GM13976 (cell line): ENCODE measurements at regions not wholly inside any gene's neighbourhood (a gene's known extent, or its start where the extent isn't known, plus 50 kb on each side); places are given as distances from the start of the nearest gene placed in this dataset.

ENCODE experiments used
- DNase-seq: peaks from one replicate; pipeline ENCODE4 v3.0.0; 2012; ENCODE audit warnings: low spot score
- in situ Hi-C: fragments of 300-500 bp; cut with MboI; formaldehyde crosslinking; loops from one replicate; pipeline ENCODE4 v1.12.0; 2022; ENCODE audit warnings: low sequenced_read_pairs, mixed read lengths, inconsistent platforms; ENCODE audit not compliant: unreplicated experiment
- TF ChIP-seq, protein P1 (sequence below): IDR thresholded peaks from 2 replicates; pipeline ENCODE4 v1.5.1; 2012; ENCODE audit warnings: borderline replicate concordance, mild to moderate bottlenecking; ENCODE audit not compliant: insufficient read depth; ENCODE audit errors: extremely low read depth, missing control alignments, control extremely low read depth

DNA sequence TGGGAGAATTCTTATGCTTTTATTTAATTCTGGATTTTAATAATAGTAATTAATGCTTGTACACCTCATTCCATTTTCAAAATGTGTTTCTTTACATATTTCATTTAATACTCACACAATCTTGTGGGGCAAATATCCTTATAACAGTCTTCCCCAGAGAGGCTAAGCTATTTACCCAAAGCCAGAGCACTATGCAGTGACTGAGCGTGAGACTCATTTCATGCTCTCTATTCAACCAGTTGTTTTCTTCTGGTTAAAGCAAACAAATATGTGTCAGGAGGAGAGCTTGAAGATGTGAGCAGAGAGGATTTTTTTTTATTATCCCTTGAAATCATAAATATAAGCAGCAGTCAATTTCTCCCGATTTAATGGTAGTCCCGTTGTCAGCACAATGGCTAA lies 548.3 kb upstream of the TBL1XR1 start:
- TF ChIP-seq, protein P1, sequence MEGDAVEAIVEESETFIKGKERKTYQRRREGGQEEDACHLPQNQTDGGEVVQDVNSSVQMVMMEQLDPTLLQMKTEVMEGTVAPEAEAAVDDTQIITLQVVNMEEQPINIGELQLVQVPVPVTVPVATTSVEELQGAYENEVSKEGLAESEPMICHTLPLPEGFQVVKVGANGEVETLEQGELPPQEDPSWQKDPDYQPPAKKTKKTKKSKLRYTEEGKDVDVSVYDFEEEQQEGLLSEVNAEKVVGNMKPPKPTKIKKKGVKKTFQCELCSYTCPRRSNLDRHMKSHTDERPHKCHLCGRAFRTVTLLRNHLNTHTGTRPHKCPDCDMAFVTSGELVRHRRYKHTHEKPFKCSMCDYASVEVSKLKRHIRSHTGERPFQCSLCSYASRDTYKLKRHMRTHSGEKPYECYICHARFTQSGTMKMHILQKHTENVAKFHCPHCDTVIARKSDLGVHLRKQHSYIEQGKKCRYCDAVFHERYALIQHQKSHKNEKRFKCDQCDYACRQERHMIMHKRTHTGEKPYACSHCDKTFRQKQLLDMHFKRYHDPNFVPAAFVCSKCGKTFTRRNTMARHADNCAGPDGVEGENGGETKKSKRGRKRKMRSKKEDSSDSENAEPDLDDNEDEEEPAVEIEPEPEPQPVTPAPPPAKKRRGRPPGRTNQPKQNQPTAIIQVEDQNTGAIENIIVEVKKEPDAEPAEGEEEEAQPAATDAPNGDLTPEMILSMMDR: no peak

DNA sequence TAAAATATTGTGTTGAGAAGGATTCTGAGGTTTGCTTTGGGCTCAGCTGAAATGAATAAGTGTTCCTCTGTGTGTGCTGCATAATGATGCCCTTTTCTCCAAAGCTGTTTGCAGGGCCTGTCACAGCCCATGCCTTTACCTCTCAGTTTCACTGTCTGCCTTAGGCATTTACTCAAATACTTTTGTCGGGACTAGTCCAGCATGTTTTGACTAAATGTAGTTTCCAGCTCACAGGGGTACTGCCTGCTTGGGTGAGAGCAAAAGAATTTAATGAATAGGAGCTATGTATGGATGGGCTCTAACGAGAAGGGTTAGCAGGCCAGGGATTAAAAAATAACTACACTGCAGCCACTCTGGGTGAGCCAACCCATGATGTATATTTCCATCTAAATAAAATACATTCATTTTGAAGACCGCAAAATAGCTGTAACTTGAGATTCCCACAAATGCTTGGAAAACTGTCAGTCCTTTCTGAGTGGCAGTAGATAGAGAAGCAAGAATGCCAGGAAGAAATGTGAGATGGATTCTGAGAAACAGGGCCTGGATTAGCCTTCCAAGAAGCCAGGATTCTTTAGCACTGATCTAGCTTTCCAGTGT lies 549.2 kb upstream of the TBL1XR1 start:
- DNase-seq: no peak
- in situ Hi-C loops: no loop called here
- TF ChIP-seq, protein P1: no peak

More for the DNA sequence above, 548.3 kb upstream of the TBL1XR1 start:
- no peak for DNase-seq
- in situ Hi-C loops: no loop called here

DNA sequence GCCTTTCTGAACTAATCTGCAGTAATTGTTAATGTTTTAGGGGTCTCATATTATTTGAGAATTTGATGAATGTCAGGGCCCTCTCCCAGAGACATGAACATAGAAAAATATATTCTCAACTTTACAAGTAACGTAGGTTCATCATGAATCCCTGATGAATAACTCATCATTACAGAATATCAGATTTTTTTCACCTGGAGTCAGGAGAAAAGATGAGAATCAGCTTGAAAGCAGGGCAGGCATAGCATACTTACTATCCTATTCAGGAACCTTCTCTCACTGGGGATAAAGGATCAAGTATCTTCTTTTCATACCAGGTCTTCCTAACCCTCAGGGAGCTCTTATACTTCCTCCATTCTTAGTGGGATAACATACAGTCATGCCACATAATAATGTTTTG lies 552.6 kb upstream of the TBL1XR1 start:
- DNase-seq: no peak
- in situ Hi-C loops: no loop called here
- TF ChIP-seq, protein P1: no peak

DNA sequence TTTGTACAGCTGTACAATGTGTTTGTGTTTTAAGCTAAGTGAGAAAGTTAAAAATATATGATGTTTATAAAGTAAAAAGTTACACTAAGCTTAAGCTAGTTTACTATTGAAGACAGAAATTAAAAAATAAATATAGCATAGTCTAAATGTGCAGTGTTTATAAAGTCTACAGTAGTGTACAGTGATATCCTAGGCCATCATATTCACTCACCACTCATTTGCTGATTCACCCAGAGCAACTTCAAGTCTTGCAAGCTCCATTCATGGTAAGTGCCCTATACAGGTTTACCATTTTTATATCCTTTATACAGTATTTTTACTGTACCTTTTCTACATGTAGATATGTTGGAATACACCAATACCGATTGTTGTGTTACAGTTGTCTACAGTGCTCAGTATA lies 553.2 kb upstream of the TBL1XR1 start:
- TF ChIP-seq, protein P1: no peak
- in situ Hi-C loops: no loop called here
- no peak for DNase-seq

DNA sequence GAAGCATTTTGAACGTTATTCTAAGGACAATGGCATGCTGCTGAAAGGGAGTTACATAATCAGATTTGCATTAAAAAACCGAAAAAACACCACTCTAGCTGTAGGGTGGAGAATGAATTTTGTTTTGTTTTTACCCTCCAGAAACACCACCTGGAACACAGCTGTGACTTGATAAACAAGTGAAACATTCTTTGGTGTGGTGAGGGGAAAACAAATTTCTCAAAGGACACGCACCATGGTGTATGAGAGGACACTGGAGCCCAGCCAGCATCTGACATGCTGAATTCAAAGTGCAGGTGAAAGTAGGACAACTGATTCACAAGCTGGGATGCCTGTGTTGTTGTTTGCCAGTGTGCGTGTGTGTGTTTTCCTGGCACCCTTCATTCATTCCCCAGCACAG lies 554.5 kb upstream of the TBL1XR1 start:
- TF ChIP-seq, protein P1: no peak
- in situ Hi-C loops: no loop called here

DNA sequence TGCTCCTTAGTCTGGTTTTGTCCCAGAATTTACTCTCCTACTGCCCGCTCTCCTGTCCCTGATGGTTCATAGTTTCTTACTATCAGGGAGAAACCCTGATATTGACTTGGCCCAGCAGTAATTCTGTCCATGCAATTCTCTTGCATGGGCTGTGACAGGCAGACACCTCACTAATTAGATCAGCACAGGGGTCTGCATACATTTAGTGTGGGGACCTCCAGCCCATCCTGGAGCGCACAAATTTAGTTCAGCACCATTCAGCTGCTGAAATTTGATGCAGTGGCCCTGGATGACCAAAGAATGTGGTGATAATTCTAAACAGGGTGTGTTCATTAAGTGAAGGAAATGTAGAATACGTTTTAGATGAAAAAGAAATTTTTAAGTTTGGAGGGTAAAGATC lies 555.5 kb upstream of the TBL1XR1 start:
- no peak for DNase-seq
- in situ Hi-C loops: no loop called here
- TF ChIP-seq, protein P1: no peak

More for the DNA sequence above, 554.5 kb upstream of the TBL1XR1 start:
- no peak for DNase-seq
